D721Med (cell line): ENCODE measurements at regions not wholly inside any gene's neighbourhood (a gene's known extent, or its start where the extent isn't known, plus 50 kb on each side); places are given as distances from the start of the nearest gene placed in this dataset.

ENCODE experiments used
- DNase-seq: peaks from one replicate; pipeline ENCODE4 v3.0.0; 2011; ENCODE audit warnings: low spot score; ENCODE audit not compliant: insufficient read length
- FAIRE-seq: peaks from 2 replicates; lab custom pipeline; 2011; peaks lifted over from hg19 to GRCh38; lab: Jason Lieb, UNC
- CTCF ChIP-seq: IDR thresholded peaks from 2 replicates; pipeline ENCODE4 v1.5.1; 2012; ENCODE audit warnings: mild to moderate bottlenecking, control low read depth; ENCODE audit not compliant: insufficient read depth; ENCODE audit errors: missing control alignments

- no peak for FAIRE-seq
- no peak for TF ChIP-seq CTCF
- no peak for DNase-seq
Measured at GRCh38 chrX:69298466-69299140, 133.3 kb upstream of the PJA1 start.

- no peak for TF ChIP-seq CTCF
- DNase-seq (no peak), FAIRE-seq (no peak)
Measured at GRCh38 chrX:69297506-69297905, 132.3 kb upstream of the PJA1 start.

- FAIRE-seq, result no peak
Measured at GRCh38 chrX:69293776-69294601, 128.7 kb upstream of the PJA1 start.

GRCh38 chrX:69291116-69291515 lies 125.9 kb upstream of the PJA1 start:
- no peak for FAIRE-seq
- no peak for TF ChIP-seq CTCF
- no peak for DNase-seq

More at GRCh38 chrX:69293776-69294601, 128.7 kb upstream of the PJA1 start:
- DNase-seq, result no peak
- no peak for TF ChIP-seq CTCF

- FAIRE-seq, result no peak
- TF ChIP-seq CTCF, result no peak
- DNase-seq, result no peak
Measured at GRCh38 chrX:69290292-69290691, 125.0 kb upstream of the PJA1 start.

- TF ChIP-seq CTCF, result no peak
- FAIRE-seq, result no peak
Measured at GRCh38 chrX:69289793-69290123, 124.5 kb upstream of the PJA1 start.

More at GRCh38 chrX:69289793-69290123, 124.5 kb upstream of the PJA1 start:
- DNase-seq, result no peak
